ENCODE measurements at regions not wholly inside any gene's neighbourhood (a gene's known extent, or its start where the extent isn't known, plus 50 kb on each side); places are given as distances from the start of the nearest gene placed in this dataset.
"Not testable (repeated sequence)": the region's sequence is repeated elsewhere in the genome, so short reads cannot be mapped to it uniquely, and the experiment has no call there.

DNA sequence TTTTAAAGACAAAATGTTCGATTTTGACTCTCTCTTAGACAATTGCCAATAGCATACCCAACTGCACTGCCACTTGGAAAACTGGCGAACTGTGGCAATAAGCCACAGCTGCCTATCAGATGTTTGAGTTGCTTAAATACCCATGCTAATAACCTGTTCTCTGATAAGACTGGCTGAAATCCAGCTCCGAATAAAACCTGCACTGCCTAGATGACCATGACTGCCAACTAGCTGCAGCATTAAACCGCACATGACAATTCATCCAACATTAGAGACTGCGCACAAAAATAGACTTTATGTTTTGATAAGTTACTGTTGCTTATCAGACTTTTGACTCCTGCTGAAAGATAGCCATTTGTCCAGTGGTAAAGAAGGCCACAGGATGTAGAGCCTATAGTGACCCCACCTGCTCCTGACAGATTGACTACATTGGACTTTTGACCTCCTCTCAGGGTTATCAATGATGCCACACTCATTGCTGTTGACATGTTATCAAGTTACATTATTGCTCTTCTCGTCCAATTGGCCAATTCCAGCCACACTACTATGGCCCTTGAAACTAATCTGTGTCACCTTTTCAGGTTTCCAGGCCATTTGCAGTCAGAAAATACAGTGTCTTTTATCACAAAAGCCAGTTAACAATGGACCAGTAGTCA, 299.0 kb downstream of the HGF start:
- ATAC-seq, result no peak
- no peak overlapping the region for H3K27ac Mint-ChIP-seq
- H3K27me3 Mint-ChIP-seq, result no peaks in the 10 kb centered on the region
- no peak for DNase-seq (ENCODE audit: low spot score)
- H3K4me1 Mint-ChIP-seq (ENCODE audit: low read depth in 2 of 2), result no peaks in the 10 kb centered on the region
- no peaks in the 10 kb centered on the region for H3K36me3 Mint-ChIP-seq
- no peaks in the 10 kb centered on the region for H3K9me3 Mint-ChIP-seq
- no peak overlapping the region for H3K4me3 Mint-ChIP-seq

DNA sequence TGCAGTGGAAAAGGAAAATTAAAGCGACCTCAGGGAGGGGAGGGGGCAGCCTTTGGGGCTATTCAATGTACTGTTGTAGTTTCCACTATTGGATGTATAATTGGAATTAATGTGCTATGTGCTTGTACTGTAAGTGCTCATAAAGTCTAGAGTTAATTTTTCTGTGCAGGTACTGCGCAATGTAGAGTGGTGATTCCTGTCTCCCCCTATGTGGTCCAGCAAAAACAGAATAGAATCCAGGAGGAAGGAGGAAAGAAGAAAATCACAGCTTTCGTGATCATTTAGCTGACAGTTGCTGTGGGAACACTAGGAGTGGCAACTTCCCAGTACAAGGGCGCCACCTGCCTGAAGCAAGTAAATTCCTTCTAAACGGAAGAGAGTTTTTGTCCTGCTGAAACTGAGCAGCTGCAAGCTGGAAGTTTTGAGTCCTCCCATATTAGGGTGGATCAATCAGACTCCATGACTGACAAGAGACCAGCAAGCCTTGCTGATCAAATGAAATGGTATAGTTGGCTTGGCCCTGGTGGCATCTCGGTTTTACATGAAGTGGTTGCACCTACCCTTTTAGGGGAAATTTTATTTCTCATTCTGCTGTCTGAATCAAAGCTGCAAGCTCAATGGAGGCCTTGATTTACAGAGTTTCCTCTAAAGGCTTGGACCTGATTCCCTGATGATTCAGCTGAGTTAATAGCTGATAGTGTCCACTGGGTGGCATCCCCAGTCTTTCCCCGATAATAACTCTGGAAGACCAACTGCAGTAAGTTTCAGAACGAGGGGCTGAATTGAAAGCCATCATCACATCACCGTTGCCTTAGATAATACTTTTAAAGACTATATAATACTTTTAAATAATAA, 299.8 kb downstream of the HGF start:
- DNase-seq (ENCODE audit: low spot score) (no peak), ATAC-seq (no peak)
- Mint-ChIP-seq H3K4me1 (ENCODE audit: low read depth in 2 of 2) (no peaks in the 10 kb centered on the region), H3K4me3 (no peak overlapping the region), H3K27ac (no peak overlapping the region), H3K27me3 (no peaks in the 10 kb centered on the region), H3K9me3 (no peaks in the 10 kb centered on the region), H3K36me3 (no peaks in the 10 kb centered on the region)

DNA sequence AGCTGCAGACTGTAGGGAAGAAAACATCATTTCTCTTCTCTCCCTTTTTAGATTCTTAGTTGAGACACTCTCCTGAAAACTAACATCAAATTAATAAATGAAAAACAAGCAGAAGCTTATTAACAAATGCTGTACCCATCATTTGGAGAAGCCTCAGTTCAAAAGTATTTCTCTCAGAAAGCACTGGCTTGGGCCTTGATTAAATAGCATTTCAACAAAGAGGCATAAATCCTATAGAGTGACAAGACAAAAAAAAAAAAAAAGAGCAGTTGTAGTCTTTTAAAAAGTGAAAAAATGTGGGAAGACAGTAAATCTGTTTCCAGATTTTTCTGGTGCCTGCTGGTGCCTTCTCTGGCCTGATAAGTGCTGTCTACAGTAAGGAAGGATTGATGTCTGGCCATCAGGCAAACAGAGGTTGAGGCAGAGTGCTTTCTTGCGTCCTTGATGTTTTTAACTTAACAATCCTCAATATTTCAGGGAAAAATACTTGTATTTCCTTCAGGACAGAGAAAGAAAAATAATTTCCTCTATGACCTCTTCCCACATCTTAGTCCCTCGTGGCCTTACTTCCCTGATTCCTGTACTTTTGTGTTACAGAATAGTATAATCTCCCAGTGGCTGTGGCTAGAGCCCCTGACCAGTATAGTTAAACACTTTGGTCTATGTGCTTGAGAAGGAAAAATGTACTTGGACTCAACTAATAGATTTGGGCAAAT, 300.5 kb downstream of the HGF start:
- H3K27ac Mint-ChIP-seq, result no peak overlapping the region
- ATAC-seq (no peak), DNase-seq (ENCODE audit: low spot score) (no peak)
- no peaks in the 10 kb centered on the region for H3K4me1 Mint-ChIP-seq (ENCODE audit: low read depth in 2 of 2)
- no peaks in the 10 kb centered on the region for H3K9me3 Mint-ChIP-seq
- no peaks in the 10 kb centered on the region for H3K27me3 Mint-ChIP-seq
- no peaks in the 10 kb centered on the region for H3K36me3 Mint-ChIP-seq
- H3K4me3 Mint-ChIP-seq, result no peak overlapping the region

DNA sequence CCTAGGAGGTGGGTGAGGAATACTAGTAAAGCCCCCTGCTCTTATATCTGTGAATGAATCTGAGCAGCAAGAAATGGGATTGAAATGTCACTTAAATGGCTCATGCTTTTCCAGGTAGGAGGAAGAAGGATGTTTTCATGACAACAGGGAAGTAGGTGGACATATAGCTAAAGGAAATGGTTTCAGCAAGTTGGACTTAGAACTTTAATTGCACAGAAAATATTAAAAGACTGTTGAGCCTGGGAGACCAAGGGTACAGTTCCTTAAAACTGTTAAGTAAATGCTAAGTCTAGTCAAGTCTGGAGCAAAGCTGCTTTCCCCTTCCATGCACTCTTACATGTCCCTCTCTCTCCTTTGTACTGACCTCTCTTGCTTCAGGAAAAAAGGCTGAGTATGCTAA, 301.3 kb downstream of the HGF start:
- ATAC-seq, result no peak
- H3K27ac Mint-ChIP-seq, result no peak overlapping the region
- DNase-seq (ENCODE audit: low spot score), result no peak
- H3K9me3 Mint-ChIP-seq, result no peaks in the 10 kb centered on the region
- no peaks in the 10 kb centered on the region for H3K4me1 Mint-ChIP-seq (ENCODE audit: low read depth in 2 of 2)
- H3K27me3 Mint-ChIP-seq, result no peaks in the 10 kb centered on the region
- no peaks in the 10 kb centered on the region for H3K36me3 Mint-ChIP-seq
- H3K4me3 Mint-ChIP-seq, result no peak overlapping the region

DNA sequence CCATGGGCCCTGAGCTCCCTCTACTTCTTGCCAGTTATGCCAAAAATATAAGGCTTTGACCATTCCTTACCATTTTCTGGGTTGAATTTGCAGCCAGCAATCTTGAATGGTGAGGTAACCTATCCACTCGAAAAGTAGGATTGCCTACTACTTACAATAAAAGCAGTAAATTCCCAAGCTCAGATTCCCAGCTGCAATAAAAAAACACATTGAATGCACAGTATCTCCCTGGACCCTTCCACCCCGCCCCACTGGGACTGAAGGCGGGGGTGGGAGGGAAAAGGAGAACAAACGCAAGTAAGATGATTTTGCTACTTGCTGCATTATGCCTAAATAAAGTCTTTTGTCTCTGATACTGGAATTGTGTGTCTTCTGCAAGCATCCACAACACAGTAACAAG, 301.9 kb downstream of the HGF start:
- DNase-seq (ENCODE audit: low spot score) (no peak), ATAC-seq (no peak)
- no peak overlapping the region for H3K27ac Mint-ChIP-seq
- H3K9me3 Mint-ChIP-seq, result no peaks in the 10 kb centered on the region
- no peaks in the 10 kb centered on the region for H3K4me1 Mint-ChIP-seq (ENCODE audit: low read depth in 2 of 2)
- H3K27me3 Mint-ChIP-seq, result no peaks in the 10 kb centered on the region
- no peaks in the 10 kb centered on the region for H3K36me3 Mint-ChIP-seq
- no peak overlapping the region for H3K4me3 Mint-ChIP-seq

DNA sequence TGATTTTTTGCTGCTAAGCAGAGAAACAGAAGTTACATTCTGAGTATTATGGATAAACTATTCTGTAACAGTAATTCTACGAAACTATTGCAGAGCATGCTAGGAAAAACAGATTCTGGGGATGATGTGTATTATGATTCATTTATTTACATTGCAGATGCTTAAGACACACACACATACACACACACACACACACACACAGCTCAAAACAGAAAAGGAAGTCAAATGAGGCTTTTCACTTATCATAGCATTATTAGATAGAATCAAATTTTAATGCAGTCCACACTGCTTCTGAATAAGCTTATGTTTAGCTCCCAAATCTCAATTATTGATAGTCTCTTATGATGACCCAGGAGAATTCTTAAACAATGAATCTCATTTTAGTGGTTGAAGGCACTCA, 307.2 kb downstream of the HGF start:
- DNase-seq (ENCODE audit: low spot score), result no peak
- ATAC-seq, result no peak
- Mint-ChIP-seq H3K9me3 (no peaks in the 10 kb centered on the region), H3K27me3 (no peaks in the 10 kb centered on the region), H3K4me3 (no peak overlapping the region), H3K36me3 (no peaks in the 10 kb centered on the region), H3K27ac (no peak overlapping the region), H3K4me1 (ENCODE audit: low read depth in 2 of 2) (no peaks in the 10 kb centered on the region)

DNA sequence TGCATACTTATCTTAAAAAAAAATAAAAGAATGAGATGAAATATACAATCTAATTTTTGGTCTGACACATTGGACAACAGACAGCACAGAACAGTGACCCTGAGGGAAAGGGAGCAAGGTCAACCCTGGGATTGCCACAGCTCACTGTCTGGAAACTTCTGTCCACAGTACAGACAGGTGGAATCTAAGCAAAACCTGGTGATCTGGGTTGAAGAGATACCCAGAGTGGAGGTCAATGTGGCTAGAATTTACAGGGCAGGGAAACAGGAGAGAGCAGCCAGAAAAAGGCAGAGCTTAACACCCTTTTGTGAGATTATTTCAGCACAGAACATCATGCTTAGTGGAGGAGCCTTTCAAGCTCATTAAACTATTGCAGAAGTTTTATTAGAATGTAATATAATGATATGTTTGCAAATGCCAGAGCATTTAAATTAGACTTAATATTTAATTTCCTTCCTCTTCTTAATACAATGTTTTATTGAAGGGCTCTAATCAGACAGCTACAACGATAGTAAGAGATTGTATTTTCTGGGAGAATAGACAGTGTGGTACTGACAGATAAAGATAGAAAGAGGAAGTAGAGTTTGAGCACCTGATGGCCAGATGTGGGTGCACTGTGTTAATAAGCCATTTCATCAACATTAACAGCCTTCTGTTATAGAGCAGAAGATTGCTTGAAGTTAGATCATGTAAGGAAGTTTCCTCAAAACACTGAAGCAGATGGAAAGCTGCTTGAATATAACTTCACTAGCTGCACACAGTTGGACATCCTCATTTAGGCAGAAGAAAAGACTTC, 309.4 kb downstream of the HGF start:
- no peak overlapping the region for H3K27ac Mint-ChIP-seq
- no peak overlapping the region for H3K4me3 Mint-ChIP-seq
- H3K4me1 Mint-ChIP-seq (ENCODE audit: low read depth in 2 of 2), result no peaks in the 10 kb centered on the region
- ATAC-seq, result no peak
- no peak for DNase-seq (ENCODE audit: low spot score)
- H3K36me3 Mint-ChIP-seq, result no peaks in the 10 kb centered on the region
- no peaks in the 10 kb centered on the region for H3K9me3 Mint-ChIP-seq
- no peaks in the 10 kb centered on the region for H3K27me3 Mint-ChIP-seq

DNA sequence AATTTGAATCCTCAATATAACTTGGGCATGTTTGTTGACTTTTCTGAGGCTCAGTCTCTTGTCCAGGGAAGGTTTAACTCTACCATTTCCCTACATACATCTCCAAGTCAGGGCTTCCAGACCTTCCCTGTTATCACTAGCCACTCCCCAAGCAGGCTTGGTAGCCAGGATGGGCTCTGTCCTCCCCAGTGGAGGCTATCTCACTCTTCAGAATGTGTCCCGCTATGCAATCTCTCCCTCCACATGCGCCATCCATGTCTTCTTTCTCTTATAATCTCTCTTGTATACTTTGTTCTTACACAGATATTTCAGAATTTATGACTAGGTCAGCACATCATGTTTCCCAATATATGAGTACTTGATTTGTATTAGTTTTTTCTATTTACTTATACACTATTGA, 310.4 kb downstream of the HGF start:
- Mint-ChIP-seq H3K9me3 (no peaks in the 10 kb centered on the region), H3K27me3 (no peaks in the 10 kb centered on the region), H3K4me1 (ENCODE audit: low read depth in 2 of 2) (no peaks in the 10 kb centered on the region), H3K4me3 (no peak overlapping the region), H3K27ac (no peak overlapping the region), H3K36me3 (no peaks in the 10 kb centered on the region)
- DNase-seq (ENCODE audit: low spot score) (no peak), ATAC-seq (no peak)

DNA sequence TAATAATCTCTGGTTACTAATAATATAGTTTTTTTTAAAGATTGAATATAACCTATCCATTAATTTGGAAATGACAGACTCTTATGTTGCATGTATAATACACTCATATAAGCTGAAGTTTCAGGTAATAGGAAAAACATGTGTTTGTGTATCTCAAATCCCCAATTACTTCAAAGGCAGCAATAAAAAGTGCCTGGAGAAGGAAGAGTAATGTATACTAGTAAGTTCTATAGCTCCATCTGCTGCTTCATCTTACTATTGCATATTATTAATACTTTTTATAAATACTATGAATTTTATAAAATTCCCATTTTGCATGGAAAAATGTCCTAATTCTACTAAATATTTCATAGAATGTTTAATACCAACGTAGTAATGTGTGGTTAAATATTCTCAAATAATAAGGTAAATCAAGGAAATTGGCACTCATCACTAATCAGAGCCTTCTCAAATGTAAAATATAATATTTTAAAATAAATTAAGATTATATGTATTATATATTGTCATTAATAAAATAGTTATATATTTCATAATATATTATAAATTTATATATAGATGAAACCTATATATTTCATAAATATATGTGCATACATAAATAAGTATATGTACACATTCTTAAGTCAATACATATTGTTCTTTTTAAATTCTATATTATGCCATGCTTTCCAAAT, 311.9 kb downstream of the HGF start:
- Mint-ChIP-seq H3K9me3 (no peaks in the 10 kb centered on the region), H3K36me3 (no peaks in the 10 kb centered on the region), H3K27ac (no peak overlapping the region), H3K4me1 (ENCODE audit: low read depth in 2 of 2) (no peaks in the 10 kb centered on the region), H3K27me3 (no peaks in the 10 kb centered on the region), H3K4me3 (no peak overlapping the region)
- ATAC-seq, result no peak
- DNase-seq (ENCODE audit: low spot score), result no peak

DNA sequence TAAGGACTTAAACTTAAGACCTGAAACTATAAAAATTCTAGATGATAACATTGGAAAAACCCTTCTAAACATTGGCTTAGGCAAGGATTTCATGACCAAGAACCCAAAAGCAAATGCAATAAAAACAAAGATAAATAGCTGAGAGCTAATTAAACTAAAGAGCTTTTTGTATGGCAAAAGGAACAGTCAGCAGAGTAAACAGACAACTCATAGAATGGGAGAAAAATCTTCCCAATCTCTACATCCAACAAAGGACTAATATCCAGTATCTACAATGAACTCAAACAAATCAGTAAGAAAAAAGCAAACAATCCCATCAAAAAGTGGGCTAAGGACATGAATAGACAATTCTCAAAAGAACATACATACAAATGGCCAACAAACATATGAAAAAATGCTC, 316.1 kb downstream of the HGF start:
- H3K9me3 Mint-ChIP-seq; H3K27ac Mint-ChIP-seq; ATAC-seq; H3K4me3 Mint-ChIP-seq; H3K36me3 Mint-ChIP-seq; H3K27me3 Mint-ChIP-seq; H3K4me1 Mint-ChIP-seq (ENCODE audit: low read depth in 2 of 2); DNase-seq (ENCODE audit: low spot score): not testable (repeated sequence)

DNA sequence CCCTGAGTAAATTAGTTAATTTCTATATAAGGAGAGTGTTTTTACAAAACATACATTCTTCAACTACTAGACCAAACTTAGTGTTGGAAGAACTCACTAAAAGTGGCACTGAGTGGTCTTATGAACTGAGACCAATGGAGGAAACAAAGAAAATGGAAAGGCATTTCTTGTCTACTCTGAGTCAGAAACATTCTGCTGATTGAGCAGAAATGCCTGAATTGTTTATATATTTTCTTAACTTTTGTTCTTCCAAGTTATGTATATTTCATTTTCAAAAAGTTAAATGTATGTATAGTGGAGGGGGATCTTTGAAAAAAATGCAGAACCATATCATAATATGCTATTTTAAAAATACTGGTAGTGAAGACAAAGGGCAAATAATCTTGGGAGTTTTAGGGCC, 320.7 kb downstream of the HGF start:
- H3K9me3 Mint-ChIP-seq, result peaks cover 6% of the 10 kb centered on the region
- H3K27me3 Mint-ChIP-seq, result no peaks in the 10 kb centered on the region
- no peak overlapping the region for H3K27ac Mint-ChIP-seq
- H3K4me3 Mint-ChIP-seq, result no peak overlapping the region
- no peak for ATAC-seq
- DNase-seq (ENCODE audit: low spot score), result no peak
- H3K4me1 Mint-ChIP-seq (ENCODE audit: low read depth in 2 of 2), result no peaks in the 10 kb centered on the region
- H3K36me3 Mint-ChIP-seq, result no peaks in the 10 kb centered on the region

DNA sequence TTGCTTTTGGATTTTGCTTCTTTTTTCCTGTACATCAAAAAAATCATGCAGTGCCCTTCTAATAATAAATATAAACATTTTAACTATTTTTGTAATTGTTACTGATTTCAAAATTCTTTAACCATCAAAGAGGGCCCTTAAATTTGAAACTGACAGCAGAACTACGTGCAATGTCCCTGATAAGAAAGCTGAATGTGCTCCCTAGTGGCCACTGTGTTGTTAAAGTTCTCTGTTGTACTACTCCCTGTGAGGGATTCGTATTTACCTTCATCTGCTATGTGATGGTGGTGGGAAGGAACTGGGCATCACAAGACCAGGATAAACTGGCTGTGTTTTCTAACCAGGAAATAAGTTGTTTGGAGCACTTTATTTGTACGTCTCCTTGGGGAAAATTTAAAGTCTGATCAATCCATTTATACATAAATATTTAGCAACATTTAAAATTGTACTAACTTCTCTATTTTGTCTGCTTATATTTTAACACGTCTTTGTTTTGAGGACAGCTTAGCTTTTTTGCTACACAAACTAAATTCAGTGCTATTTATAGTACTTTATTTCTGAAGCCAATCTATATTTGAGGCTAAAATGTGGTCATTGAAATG, 322.4 kb downstream of the HGF start:
- H3K27ac Mint-ChIP-seq, result no peak overlapping the region
- no peaks in the 10 kb centered on the region for H3K4me1 Mint-ChIP-seq (ENCODE audit: low read depth in 2 of 2)
- ATAC-seq, result no peak
- H3K27me3 Mint-ChIP-seq, result no peaks in the 10 kb centered on the region
- DNase-seq (ENCODE audit: low spot score), result no peak
- no peaks in the 10 kb centered on the region for H3K36me3 Mint-ChIP-seq
- peaks cover 6% of the 10 kb centered on the region for H3K9me3 Mint-ChIP-seq
- H3K4me3 Mint-ChIP-seq, result no peak overlapping the region

DNA sequence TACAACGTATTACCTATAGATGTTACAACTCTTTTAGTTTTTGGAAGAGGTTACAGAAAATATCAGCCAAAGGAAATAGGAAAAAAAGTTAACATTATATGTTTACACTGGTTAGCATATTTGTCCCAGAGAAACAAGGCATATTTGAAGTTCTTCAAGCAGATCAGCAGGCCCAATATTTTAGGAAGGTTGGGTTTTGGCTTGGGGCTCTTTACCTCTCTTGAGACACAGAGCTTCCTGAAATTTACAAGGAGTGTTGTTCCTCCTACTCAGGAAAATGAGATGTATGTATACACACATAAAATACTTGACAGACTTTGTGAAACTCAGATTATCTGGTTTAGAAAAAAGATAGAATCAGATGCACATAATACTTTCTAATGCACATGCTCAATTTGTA, 323.6 kb downstream of the HGF start:
- DNase-seq (ENCODE audit: low spot score) (no peak), ATAC-seq (no peak)
- Mint-ChIP-seq H3K27ac (no peak overlapping the region), H3K36me3 (no peaks in the 10 kb centered on the region), H3K4me3 (no peak overlapping the region), H3K4me1 (ENCODE audit: low read depth in 2 of 2) (no peaks in the 10 kb centered on the region), H3K27me3 (no peaks in the 10 kb centered on the region), H3K9me3 (peaks cover 6% of the 10 kb centered on the region)
